HG03095 (cell line): ENCODE measurements at regions not wholly inside any gene's neighbourhood (a gene's known extent, or its start where the extent isn't known, plus 50 kb on each side); places are given as distances from the start of the nearest gene placed in this dataset.

Experiments used
- ATAC-seq: cut with Tn5 transposase; IDR thresholded peaks from one replicate; pipeline ENCODE4 v1.9.1; 2021; ENCODE audit warnings: moderate library complexity; ENCODE audit not compliant: unreplicated experiment

DNA sequence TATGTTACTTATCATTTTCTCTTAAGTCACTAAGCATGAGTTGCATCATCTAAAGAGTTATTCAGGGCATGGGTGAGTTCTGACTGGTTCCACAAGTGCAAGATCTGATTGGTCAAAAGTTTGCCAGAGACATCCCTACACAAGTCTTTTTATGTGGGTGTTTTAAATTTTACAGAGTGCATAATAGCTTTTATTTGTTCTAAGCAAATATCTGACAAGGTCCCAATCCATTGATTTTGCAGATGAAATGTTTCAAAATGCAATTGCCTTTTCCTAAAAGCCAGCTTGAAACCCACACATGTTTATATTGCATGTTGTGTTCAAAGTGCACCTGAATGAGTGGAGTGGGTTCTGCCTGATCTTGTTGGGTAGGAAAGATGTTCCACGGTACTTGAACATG is 101.7 kb upstream of the PAX6 start:
- ATAC-seq, result no peak

- ATAC-seq, result no peak
Observed at GRCh38 chr11:31910950-31911576, 99.9 kb upstream of the PAX6 start.

DNA sequence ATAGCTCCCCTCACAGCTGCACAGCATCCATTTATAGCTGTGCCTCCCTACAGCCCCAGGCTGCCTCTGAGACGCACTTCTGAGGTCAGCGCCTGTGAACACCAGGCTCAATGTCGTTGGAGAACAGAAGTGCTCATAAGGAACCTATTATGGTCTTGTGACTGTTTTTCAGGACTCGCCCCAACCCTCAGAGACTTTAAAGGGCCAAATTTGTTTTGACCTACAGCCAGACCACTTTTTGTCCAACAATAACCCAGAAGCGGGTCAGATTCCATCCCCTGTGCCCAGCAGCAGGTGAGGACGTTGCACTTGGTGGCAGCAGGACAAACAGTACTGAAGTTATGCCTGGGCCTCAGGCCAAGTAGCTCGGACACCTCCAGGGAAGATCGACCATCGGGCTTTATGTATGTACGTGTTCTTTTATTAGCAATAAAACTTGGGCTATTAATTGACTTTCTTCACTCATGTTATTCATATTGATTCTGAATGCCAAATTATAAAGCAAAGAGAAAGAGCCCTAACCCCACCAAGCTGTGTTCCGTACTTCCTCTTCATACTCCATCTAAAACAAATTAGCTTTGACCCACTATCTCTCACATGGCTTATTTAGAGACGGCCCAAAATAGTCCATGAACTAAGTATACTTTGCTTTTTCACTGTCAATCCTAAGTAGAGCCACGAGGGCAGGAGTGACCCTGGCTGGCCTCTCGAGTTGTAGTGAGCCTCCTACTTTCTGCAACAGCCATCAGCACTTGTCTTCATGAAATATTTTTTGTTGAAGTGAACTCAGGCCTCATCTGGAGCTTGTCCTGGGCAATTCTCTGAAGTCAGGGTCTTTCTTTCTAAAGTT is 92.3 kb upstream of the PAX6 start:
- ATAC-seq, result no peak

GRCh38 chr11:31902706-31903105 is 91.6 kb upstream of the PAX6 start:
- no peak for ATAC-seq

GRCh38 chr11:31895926-31896325 is 84.8 kb upstream of the PAX6 start:
- ATAC-seq, result no peak

GRCh38 chr11:31887180-31887579 is 76.1 kb upstream of the PAX6 start:
- ATAC-seq, result no peak

GRCh38 chr11:31884080-31884479 is 73.0 kb upstream of the PAX6 start:
- ATAC-seq, result no peak

DNA sequence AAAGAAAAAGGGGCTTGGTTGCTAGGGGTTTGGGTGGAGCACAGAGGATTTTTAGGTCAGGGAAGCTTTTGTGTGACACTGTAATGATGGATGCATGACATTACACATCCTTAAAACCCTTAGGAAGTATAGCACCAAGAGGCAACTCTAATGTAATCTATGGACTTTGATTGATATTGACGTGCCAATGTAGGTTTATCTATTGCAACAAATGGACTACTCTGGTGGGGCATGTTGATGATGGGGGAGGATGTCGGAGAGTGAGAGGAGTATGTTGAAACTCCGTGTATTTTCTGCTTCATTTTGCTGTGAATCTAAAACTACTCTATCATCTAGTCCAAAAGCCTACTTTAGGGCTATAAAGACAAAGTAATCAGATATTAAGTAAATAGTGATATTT is 72.3 kb upstream of the PAX6 start:
- ATAC-seq, result no peak

DNA sequence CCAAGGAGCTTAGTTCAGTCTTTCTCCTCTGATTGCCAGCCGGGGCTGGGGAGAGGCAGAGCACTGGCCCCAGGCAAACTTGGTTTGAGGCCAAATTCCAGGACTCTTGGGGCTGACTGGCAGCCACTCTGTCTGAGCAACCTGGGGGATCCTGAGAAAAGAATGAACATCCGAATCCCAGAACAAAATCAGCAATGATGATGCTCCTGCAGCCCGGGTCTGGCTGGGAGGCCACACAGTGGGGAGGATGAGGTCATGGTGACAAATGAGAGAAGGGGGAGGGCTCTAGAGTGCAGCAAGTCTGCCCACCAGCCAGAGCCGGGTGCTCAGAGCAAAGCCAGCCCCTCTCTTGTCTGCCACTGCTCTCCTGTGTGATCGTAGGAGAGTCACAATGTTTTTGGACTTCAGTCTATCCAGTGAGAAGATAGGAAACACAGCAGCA is 71.8 kb upstream of the PAX6 start:
- no peak for ATAC-seq

- no peak for ATAC-seq
Observed at GRCh38 chr11:31881825-31882224, 70.7 kb upstream of the PAX6 start.

- no peak for ATAC-seq
Observed at GRCh38 chr11:31879681-31880080, 68.6 kb upstream of the PAX6 start.

- ATAC-seq, result no peak
Observed at GRCh38 chr11:31877863-31878262, 66.7 kb upstream of the PAX6 start.

DNA sequence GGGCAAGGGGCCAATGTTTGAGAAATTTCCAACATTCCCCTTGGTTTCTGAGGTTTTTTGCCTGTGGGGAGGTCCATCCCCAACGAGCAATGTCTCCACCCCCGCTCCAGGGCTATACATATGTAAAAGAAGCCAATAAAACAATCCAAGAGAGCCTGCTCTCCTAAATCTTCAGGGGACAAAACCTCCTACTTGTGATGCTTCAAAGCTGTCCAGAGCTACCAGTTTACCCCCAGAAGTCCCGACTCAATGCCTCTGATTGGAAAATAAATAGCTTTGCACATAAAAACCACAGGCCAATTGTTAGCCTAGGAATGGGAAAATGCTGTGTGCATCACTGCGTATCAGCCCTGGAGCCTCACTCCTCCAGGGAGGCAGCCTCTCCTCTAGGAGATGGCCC is 66.0 kb upstream of the PAX6 start:
- ATAC-seq, result no peak

DNA sequence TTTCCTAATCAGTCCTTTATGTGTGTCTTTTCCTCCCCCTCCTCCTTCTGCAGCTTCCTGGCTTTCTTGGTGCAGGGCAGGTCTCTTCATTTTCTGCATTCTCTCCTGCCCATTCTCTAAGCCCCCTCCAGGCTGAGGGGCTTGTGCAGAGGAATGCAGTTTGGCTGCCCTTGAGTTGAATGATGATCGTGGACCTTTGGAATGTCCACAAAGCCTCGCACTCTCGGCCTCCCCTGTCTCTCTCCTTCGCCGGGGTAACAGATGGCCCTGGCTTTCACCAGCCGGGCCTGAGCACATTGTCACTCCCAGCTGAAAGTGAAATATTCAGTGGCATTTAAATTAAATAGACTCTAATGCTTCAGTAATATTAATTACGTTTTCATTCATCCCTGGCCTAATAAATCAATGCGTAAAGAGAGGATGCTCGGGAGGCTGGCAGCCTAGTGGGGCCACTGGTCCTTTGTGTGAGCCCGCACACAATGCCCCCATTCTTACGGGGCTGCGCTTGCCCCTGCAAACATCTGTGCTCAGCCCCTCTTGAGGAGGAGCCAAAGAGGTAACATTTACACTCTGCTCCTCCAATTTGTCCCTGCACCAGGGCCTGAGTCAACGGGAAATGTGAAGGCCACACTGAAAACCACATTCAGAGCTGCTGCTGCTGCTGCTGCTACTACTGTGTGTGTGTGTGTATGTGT is 64.9 kb upstream of the PAX6 start:
- no peak for ATAC-seq

GRCh38 chr11:31874631-31875191 is 63.6 kb upstream of the PAX6 start:
- ATAC-seq, result no peak

- no peak for ATAC-seq
Observed at GRCh38 chr11:31873124-31873523, 62.0 kb upstream of the PAX6 start.

DNA sequence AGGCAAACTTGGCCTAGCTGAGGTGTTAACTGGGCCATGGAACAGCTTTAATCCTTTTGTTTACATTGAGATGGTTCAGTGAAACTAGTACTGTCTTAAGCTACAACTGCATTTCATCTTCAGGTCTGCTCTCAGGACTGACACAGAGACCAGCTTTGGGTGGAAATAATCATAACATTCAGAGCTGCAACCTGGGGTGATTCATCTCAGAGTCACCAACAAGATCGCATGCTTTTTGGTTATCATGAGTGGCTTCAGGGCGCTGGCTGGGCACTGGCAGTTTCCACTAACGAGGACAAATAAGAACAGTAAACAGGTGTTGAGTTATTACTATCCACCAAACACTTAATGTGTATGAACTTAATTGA is 60.9 kb upstream of the PAX6 start:
- no peak for ATAC-seq

DNA sequence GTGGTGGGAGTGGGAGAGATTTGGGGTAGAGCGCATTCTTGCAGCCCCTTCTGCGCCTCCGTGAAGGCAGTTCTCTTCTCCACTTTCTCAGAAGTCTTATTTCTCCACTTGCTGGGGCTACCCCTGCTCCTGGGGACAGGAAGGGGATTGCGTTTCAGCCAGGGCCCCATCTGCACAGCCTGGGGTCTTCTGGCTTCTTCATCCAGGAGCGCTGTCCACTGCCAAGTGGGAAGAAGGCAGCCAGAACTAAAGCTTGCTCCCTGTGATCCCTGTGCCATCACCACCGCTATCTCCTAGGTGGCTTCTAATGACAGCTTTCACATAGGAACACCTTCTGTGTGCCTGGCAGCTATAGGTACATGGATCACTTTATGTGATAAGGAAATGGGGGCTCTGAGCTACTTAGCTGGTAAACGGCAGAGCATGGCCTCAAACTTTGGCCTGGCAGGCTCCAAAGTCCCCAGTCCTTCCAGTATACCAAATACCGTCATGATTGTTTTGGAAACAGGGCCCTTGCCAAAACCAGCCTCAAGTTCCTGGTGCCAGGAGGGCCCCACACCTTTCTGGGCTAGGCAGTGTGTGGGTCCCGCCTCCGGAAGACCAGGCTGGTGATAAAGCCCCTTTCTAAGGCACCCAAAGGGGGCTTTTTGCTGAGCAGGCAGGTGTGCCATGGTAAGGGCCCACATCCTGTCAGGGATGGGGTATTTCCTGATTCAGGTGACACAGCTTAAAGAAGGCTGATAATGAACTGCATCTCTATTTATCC is 60.4 kb upstream of the PAX6 start:
- no peak for ATAC-seq

DNA sequence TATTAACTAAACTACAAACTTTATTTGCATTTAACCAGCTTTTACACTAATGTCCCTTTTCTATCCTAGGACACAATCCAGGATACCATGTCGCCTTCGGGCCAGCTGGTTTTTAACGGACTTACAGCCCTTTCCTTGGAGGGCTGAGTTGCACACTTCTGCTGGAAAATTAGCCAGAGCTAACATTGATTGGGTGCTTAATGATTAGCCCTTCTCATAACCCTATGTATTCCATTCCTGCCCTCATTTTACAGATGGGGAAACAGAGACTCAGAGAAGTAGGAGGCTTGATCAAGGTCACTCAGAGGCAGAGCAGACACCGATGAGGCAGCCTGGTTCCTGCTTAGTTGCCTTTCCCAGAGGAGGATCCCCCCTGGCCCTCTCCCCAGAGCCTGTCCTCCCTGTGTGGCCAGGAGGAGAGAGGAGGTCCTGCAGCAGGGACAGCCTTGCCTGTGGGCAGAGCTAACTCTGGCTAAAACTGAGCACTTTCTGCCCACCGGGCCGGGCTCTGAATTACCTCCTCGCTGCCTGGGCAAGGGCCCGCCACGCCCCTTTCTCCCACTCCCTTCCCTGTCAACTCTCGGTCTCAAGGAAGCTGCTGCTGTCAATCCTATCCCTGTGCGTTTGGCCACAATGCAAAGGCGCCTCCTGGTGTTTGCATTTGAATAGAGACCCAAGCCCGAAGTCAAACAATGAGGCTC is 59.6 kb upstream of the PAX6 start:
- ATAC-seq, result no peak

DNA sequence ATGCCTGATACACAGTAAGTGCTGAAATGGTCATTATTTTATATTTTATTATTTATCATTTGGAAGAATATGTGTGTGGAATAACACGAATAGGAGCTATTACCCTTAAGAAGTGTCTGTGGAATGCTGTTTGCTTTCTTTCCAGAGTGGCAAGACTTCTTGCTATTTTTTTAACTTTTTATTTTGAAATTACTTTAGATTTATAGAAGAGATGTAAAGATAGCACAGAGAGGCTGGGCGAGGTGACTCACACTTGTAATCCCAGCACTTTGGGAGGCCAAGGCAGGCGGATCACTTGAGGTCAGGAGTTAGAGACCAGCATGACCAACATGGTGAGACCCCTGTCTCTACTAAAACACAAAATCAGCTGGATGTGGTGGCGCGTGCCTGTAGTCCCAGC is 58.9 kb upstream of the PAX6 start:
- no peak for ATAC-seq
